ENCODE measurements at regions not wholly inside any gene's neighbourhood (a gene's known extent, or its start where the extent isn't known, plus 50 kb on each side); places are given as distances from the start of the nearest gene placed in this dataset.

GRCh38 chr10:24034571-24034970 lies 174.4 kb upstream of the KIAA1217 start:
- Histone ChIP-seq H3K4me2 (ENCODE audit: insufficient read depth in 1 of 2, low read depth in 2 of 2, low read length in 2 of 2) (no peak overlapping the region), H3K56ac (replicated peaks; ENCODE audit: insufficient read length, low read depth, low read length) (no peak overlapping the region), H3K4me3 (ENCODE audit: extremely low read depth in 1 of 4, insufficient read depth in 2 of 4, low read depth in 3 of 4, low read length in 4 of 4) (no peak overlapping the region), H4K8ac (ENCODE audit: extremely low read depth, insufficient read depth, low read length) (no peak overlapping the region), H2AFZ (ENCODE audit: low read length) (no peak overlapping the region), H3K9me3 (ENCODE audit: insufficient read depth in 2 of 2, low read depth in 1 of 2, low read length in 1 of 2) (no peaks in the 10 kb centered on the region), H3K79me2 (ENCODE audit: control insufficient read depth in 1 of 2, insufficient read depth in 2 of 2, low read length in 2 of 2) (no peaks in the 10 kb centered on the region), H2AK5ac (ENCODE audit: low read depth, low read length) (no peak overlapping the region), H2BK12ac (ENCODE audit: low read depth, low read length) (no peak overlapping the region), H4K91ac (replicated peaks; ENCODE audit: insufficient read length, low read length) (no peak overlapping the region), H3K23ac (ENCODE audit: insufficient read length) (no peak overlapping the region), H2BK15ac (ENCODE audit: low read length) (no peak overlapping the region), H4K5ac (ENCODE audit: insufficient read length, low read depth, low read length) (no peak overlapping the region), H3K9ac (replicated peaks in 1 of 4; ENCODE audit: extremely low read depth in 1 of 4, low read depth in 3 of 4, low read length in 3 of 4) (no peak overlapping the region), H3K14ac (ENCODE audit: insufficient read length) (no peak overlapping the region), H3K27ac (ENCODE audit: low read depth, low read length) (no peak overlapping the region), H3K4me1 (replicated peaks in 1 of 4; ENCODE audit: control insufficient read depth in 3 of 4, insufficient read depth in 4 of 4, low read length in 3 of 4) (no peaks in the 10 kb centered on the region), H3K79me1 (ENCODE audit: low read depth, low read length) (no peaks in the 10 kb centered on the region), H3K23me2 (ENCODE audit: low read depth, low read length) (no peaks in the 10 kb centered on the region), H3K4ac (replicated peaks; ENCODE audit: insufficient read length, low read depth, low read length) (no peak overlapping the region), H2BK120ac (replicated peaks; ENCODE audit: low read depth, low read length) (no peak overlapping the region), H4K20me1 (replicated peaks in 1 of 2; ENCODE audit: control insufficient read depth in 1 of 2, insufficient read depth in 2 of 2, low read length in 2 of 2) (no peaks in the 10 kb centered on the region), H2BK20ac (ENCODE audit: low read length) (no peak overlapping the region), H3K18ac (ENCODE audit: extremely low read depth, low read length) (no peak overlapping the region), H3K27me3 (replicated peaks in 1 of 4; ENCODE audit: control insufficient read depth in 3 of 4, extremely low read depth in 1 of 4, insufficient read depth in 3 of 4, low read length in 3 of 4) (no peaks in the 10 kb centered on the region), H2BK5ac (ENCODE audit: low read depth, low read length) (peak overlapping the region; percentile 12; the same call in 1 of the 2 replicates), H3K36me3 (ENCODE audit: control insufficient read depth in 2 of 4, insufficient read depth in 4 of 4, low read length in 3 of 4) (no peaks in the 10 kb centered on the region)
- TF ChIP-seq CBX5 (IDR thresholded peaks at IDR 0.05; ENCODE audit: low read depth, low read length) (no peak), BRCA1 (IDR thresholded peaks at IDR 0.05; ENCODE audit: low read depth, low read length) (no peak), SUZ12 (IDR thresholded peaks at IDR 0.05; ENCODE audit: low read length) (no peak), CREB1 (IDR thresholded peaks at IDR 0.05) (no peak), SIX5 (IDR thresholded peaks at IDR 0.05; ENCODE audit: low read depth, low read length) (no peak), TCF12 (IDR thresholded peaks at IDR 0.05; ENCODE audit: low read depth, low read length) (no peak), NRF1 (IDR thresholded peaks at IDR 0.05; ENCODE audit: low read depth, low read length) (no peak), SAP30 (IDR thresholded peaks at IDR 0.05; ENCODE audit: insufficient read depth, insufficient replicate concordance, low read length) (no peak), GABPA (IDR thresholded peaks at IDR 0.05; ENCODE audit: borderline replicate concordance, insufficient read depth, low read length) (no peak), SP2 (IDR thresholded peaks at IDR 0.05; ENCODE audit: low read length) (no peak), MAX (IDR thresholded peaks at IDR 0.05) (no peak), BACH1 (IDR thresholded peaks at IDR 0.05; ENCODE audit: low read length) (no peak)
- DNase-seq (ENCODE audit: low read depth in 1 of 2, low spot score in 2 of 2) (no peak), FAIRE-seq (no peak)
- ChIA-PET CTCF (ENCODE audit: partially characterized antibody) (interaction anchor here (1.0 kb wide), 1 partner anchor 614 kb away, joined by 4 read pairs; no protein-coding TSS in a partner anchor), POLR2A (ENCODE audit: partially characterized antibody) (no interaction called here)
- 94% methylated on average over 5 of the region's 5 CpGs; no CpG with 5 or more reads in 1 of the 2 experiments for WGBS, 2 experiments (ENCODE audit: extremely low coverage in 1 of 2, insufficient coverage in 1 of 2, insufficient read length in 1 of 2, insufficient replicate concordance in 2 of 2, low coverage in 1 of 2, low lambda C conversion rate in 2 of 2, missing lambda C conversion rate in 1 of 2)
